NCI-H526 treated with DMSO at 0.1 percent for 48 hours (cell line): ENCODE measurements at regions not wholly inside any gene's neighbourhood (a gene's known extent, or its start where the extent isn't known, plus 50 kb on each side); places are given as distances from the start of the nearest gene placed in this dataset.

Source experiments
- DNase-seq: peaks from one replicate; lab custom pipeline; 2025; lab: John Stamatoyannopoulos, UW

DNA sequence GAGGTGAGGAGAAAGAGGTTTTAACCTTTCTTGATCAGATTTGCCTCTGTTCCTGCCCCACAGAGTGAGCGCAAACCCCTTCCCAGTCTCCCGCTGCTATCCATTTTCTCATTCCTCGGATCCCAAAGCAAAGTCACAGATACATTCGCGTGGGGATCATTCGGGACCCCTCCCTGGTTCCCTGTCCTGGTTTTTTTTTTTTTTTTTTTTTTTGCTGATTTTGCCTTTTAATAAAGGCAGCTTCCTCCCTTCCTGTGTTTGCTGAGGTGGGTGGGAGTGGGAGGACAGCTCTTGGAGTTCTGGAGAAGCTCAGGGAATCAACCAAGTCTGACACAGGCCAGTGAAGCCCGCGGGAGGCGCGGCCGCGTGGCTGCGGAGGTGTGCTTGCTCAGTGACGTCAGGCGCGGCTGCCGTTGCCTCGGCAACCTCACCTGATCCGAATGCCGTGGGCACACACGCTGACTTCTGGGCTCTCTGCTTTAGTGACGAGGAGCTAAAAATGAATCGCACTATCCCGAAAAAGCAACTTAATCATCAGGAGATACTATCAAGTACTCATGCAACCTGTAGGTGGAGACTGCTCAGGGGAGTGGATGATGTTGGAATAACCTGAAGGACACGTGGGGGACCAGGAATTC, 106.4 kb downstream of the TBX19 start:
- DNase-seq = no peak

DNA sequence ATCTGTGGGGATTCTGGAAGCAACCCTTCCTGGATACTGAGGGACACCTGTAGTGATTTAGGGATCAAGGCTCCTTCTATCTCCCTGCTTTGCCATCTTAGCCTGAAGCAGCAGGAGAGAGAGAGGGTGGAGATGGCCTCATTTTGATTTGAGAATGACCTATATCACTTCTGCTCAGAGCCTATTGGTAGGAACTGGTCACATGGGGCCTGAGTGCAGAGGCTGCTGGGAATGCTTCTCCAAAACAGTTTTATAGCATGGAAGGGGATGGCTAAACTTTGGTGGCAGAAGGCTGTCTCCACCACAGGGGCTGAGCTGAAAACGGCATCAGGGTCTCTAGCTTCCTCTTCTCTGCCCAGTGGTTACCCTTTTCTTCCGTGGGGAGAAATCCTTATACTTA, 105.8 kb downstream of the TBX19 start:
- DNase-seq = no peak

DNA sequence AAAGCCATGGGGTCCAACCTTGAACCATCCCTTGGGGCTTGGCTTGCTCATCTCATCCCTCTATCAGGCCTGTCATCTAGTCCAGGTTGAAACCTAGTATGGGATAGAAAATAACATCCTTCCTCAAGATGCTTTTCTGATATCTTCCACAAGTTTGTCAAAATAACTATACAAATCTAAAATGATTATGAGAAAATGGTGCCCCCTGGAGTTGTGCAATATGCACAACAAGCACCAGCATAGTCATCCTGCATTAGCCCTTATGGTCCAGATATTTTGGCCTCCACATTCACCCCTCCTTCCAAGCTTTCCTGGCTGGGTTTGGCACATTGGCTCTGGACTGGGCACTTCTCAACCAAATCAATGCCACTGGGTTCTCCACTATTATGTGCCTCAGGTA, 101.2 kb downstream of the TBX19 start:
- DNase-seq = no peak

DNA sequence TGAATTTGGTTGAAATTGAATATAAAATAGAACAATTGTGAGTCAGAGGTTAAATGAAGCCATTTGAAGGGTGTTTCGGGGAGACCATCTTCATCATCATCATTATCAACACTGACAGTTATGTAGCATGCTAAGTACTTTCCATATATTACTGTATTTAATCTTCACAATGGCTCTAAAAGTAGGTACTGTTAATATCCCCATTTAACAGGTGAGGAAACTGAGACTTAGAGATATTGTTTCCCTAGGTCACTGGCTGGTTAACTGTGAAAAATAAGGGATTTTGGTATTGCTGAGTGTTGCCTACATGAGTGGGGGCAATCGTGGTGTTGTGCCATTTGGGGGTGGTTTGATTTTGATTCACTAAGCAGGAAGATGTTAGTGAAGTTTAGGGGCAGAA, 100.3 kb downstream of the TBX19 start:
- no peak for DNase-seq

DNA sequence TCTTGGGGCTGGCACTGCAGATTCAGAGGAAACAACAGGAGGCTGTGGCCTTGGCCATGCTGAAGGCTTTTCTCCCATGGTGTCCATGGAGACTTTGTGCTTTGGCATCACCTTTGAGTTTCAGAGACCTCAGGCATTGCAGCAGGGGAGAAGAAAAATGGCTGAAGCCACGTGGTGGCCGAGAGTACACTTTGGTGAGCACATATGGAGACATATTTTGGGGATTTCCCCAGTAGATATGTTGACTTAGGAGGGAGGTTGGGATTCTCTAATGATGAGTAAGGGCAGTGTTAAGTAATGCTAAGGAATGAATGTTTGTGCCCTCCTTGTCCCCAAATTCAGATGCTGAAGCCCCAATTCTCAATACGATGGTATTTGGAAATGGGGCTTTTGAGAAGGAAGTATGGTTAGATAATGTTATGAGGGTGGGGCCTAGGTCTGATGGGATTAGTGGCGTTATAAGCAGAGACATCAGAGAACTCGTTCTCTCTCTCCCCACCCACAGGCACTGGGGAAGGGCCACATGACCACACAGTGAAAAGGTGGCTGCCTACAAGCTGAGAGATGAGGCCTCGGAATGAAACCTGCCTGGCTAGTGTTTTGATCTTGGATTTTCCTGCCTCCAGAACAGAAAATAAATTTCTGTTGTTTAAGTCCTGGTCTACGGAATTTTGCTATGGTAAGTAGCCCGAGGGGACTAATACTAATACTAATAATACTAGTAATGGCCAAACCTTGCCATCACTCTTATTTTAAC, 98.6 kb downstream of the TBX19 start:
- no peak for DNase-seq

DNA sequence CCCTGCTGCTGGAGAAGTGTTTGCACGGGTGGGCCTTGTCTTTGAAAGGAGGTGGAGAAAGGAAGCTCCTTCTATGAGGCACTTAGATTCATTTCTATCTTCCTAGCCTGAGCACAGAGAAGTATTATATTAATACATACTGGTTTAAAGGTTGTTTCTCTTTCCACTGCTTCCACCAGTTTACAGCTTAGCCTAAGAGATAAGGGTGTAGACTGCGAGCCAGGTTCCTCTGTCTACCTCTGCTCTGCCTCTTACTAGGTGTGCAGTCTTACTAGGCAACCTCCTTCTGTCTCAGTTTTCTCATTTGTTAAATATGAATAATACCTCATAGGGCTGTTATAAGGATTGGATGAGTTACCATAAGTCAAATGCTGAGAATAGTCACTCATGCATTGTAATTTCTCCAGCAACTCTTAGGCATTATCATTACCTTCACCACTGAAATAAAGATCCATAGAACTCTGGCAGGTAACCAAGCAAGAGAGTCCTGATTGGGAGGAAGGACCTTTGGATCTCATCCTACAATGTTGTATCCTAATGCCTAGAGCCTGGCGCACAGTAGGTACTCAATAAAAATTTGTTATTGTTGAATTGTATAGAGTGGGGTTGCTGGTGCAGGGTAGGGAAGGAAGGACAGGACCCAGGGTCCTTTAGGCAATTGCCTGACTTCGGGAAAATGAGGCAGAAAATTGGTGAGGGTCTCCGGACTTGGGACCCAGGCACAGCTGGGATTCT, 95.1 kb downstream of the TBX19 start:
- no peak for DNase-seq

DNA sequence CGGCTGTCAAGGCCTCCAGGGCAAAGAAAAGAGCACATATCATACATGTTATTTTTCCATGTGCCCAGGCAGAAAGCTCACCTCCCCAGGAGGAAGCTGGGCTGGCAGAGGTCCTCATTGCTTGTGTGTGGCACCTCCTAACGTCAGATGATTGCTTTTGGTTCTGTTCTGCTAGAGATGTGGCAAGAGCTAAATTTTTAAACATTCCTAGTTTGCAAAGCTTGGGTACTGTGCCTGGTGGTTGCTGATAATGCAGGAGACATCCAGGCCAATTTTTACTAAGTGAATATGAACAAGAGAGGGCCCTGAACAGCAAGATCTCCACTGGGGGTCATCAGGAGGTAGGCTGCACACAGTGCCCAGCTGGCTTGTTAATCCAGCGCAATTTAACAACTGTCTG, 93.9 kb downstream of the TBX19 start:
- no peak for DNase-seq

DNA sequence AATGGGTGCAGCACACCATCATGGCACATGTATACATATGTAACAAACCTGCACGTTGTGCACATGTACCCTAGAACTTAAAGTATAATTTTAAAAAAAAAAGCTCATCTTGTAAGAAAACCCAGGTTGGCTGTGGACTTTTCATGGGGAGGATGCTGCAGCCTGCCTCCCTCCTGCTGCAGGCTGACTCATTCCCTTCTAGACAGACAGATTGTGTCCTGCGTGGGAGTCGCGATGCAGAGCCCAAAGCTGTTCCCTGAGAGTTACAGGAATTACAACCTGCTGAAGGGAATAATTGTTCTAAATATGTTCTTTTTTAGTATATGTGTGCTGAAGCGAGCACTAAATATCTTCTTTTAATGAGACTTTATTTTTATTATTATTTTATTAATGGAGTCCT, 93.2 kb downstream of the TBX19 start:
- no peak for DNase-seq

DNA sequence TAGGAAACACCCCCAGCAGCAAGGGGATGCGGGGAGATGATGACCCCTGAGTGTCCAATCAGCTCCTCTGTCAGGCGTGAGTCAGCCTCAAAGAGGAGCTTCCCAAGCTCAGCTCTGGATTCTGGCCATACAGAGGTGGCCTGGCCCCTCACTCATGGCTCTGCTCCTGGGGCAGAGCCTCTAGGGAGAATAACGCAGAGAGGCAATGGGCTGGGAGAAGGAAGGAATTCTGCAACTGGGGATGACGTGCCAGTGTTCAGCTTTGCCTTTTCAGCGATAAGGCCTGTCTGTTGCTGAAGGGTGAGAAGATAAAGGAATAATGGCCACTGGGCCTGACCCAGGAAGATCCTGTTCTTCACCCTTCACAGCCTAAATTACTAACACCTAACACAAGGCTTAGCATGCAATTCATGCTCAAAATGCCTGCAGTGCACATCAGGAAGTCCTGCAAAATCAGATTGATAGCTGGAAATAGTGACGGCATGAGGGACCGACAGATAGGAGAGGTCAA, 92.2 kb downstream of the TBX19 start:
- no peak for DNase-seq

DNA sequence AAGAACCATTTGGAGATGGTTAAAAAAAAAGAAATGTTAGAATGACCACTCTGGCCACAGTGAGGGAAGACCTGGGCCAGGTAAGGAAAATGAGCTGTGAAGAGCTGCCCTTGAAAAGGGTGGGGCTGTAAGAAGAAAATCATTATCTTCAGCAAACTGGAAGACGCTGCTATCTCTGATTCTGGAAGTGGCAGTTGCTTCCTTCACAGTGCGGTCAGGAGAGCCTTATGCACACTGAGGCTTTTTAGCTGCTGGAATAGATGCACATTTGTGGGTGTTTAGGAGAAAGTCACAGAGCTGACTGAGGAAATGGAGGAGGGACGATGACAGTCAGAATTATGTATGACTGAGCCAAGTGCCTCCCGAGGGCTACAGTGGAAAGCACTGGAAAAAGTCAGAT, 91.6 kb downstream of the TBX19 start:
- no peak for DNase-seq

DNA sequence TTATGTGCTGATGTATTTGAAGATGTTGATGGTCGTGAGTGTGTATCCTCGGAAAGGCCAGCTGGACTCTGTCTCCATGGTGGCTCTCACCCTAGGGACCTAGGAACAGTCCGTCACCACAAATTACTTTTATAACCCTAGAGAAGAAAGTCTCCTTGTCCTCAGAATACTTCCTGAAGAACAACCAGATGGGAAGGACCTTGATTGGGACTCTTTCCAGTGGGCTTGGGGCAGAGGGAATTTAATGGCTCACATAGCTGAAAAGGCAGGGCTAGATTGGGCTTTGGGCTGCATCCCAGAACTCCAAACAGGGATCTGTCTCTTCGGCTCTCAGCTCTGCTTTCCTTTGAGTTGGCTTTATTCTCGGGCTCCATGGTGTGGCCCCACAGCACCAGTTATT, 90.8 kb downstream of the TBX19 start:
- DNase-seq = no peak

DNA sequence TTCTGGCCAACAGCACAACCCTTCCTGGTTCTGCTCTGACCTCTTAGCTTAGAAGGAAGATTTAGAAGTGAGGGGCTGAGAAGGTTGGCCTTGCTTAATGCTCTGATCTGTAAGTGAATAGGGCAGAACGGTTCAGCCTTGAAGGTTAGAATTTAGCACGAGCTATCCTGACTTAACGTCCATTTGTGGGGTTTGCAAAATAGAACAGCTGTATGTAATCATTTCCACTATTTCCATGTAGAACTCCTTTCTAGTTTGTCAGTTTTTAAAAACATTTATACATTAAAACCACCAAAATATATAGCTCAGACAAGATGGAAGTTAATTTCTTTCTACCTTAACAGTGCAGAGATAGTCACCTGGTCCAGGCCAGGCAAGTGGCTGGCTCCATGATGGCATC, 89.9 kb downstream of the TBX19 start:
- DNase-seq = no peak

DNA sequence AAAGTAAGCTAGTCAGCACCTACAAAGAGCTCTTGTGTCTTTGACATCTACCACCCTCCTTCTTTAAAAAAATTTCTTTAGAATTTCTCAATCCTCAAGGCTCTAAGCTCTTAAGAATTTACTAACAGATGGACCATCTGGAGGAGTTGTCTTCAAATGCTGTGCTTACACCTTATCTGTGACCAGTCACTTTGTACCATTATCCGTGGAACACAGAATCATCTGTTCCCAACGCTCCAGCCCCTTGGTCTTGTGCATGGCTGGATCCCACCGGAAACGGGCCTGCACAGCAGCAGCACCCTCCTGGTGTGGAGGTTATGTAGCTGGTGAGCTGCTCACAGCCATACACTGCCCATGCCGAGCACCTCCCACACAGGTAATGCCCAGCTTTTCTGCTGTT, 89.0 kb downstream of the TBX19 start:
- DNase-seq = no peak

DNA sequence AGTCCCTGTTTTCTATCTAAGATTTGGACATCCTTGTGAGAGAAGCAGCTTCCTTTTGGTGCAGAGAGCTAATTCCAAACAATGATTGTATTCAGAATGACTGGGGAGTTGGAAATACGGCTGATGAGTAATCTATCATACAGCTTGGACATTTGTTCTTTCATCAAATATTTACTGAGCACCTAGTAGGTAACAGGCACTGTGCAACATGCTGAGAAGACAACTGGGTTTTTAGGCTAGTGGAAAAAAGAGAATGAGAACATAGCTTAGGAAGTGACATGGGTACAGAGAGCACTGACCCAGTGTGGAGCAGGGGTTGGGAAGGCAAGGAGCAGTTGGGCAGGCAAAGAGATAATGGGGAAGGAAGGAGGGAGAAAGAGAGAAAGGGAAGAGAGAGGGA, 87.5 kb downstream of the TBX19 start:
- DNase-seq = no peak

DNA sequence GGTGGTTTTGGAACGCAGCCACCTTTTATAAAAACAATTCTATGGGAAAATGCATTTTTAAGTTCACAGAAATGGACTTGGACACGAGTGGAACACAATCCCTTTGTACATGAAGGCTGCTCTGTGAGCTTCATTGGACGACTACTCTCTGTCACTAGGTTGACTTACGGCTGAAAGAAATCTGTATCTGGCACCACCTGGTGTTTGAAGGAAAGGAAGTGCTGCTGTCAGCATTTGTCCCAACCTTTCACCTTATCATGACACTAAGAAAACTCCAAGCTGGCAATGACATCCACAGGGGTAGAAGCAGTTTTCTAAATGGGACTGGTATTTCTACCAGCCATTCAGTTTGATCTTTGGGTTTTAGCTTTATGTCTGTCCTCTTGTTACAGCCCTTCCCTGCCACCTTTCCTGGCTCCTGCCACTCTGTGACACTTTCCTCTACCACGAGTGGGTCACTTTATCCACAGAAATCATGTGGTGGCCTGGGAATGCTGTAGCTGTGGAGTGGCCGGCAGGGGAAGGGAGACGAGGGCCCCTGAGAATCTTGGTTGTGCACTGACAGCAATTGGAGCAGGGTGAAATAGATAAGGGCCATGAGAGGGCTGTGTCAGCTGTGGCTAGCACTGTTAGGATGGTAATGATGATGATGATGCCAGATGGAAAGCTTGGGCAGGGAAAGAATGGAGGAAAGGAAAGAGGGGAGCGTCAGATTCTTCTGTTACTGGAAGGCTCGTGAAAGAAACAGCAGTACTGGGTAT, 85.2 kb downstream of the TBX19 start:
- no peak for DNase-seq
